ENCODE measurements at regions not wholly inside any gene's neighbourhood (a gene's known extent, or its start where the extent isn't known, plus 50 kb on each side); places are given as distances from the start of the nearest gene placed in this dataset.

DNA sequence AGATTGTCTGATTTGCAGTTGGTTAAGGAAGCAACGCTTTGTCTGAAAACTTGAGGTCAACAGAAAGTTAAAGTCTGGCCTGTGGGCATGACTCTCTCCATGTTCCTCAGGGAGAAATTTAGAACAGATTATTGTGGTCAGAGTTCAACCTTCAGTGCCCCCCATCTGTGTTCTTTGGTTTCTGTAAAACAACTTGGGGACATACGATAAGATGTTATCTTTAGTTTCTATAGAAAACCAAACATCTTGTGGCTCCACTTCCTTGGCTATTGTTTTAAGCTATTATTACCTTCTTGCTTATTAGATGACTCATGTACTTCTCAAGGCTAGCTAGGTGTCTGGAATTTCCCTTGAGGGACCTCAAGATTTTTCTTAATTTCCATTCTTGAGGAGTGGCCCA lies 507.7 kb downstream of the PDHA2 start:
- no peak for TF ChIP-seq EZH2 (IDR thresholded peaks at IDR 0.05; ENCODE audit: borderline replicate concordance, low read length)
- TF ChIP-seq, protein P1, sequence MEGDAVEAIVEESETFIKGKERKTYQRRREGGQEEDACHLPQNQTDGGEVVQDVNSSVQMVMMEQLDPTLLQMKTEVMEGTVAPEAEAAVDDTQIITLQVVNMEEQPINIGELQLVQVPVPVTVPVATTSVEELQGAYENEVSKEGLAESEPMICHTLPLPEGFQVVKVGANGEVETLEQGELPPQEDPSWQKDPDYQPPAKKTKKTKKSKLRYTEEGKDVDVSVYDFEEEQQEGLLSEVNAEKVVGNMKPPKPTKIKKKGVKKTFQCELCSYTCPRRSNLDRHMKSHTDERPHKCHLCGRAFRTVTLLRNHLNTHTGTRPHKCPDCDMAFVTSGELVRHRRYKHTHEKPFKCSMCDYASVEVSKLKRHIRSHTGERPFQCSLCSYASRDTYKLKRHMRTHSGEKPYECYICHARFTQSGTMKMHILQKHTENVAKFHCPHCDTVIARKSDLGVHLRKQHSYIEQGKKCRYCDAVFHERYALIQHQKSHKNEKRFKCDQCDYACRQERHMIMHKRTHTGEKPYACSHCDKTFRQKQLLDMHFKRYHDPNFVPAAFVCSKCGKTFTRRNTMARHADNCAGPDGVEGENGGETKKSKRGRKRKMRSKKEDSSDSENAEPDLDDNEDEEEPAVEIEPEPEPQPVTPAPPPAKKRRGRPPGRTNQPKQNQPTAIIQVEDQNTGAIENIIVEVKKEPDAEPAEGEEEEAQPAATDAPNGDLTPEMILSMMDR (IDR thresholded peaks at IDR 0.05; ENCODE audit: low read length): no peak
